Urothelium cell line (cell line): ENCODE measurements at regions not wholly inside any gene's neighbourhood (a gene's known extent, or its start where the extent isn't known, plus 50 kb on each side); places are given as distances from the start of the nearest gene placed in this dataset.

Experiments
- DNase-seq: peaks from one replicate; pipeline ENCODE4 v3.0.0; 2011; ENCODE audit warnings: low spot score, mixed read lengths
- FAIRE-seq: peaks from 2 replicates; lab custom pipeline; 2011; peaks lifted over from hg19 to GRCh38; lab: Jason Lieb, UNC

GRCh38 chr1:56060906-56061305 lies 518.5 kb downstream of the PLPP3 start:
- FAIRE-seq = no peak
- no peak for DNase-seq

- FAIRE-seq (no peak), DNase-seq (no peak)
Observed at GRCh38 chr1:56057466-56058405, 521.6 kb downstream of the PLPP3 start.

DNA sequence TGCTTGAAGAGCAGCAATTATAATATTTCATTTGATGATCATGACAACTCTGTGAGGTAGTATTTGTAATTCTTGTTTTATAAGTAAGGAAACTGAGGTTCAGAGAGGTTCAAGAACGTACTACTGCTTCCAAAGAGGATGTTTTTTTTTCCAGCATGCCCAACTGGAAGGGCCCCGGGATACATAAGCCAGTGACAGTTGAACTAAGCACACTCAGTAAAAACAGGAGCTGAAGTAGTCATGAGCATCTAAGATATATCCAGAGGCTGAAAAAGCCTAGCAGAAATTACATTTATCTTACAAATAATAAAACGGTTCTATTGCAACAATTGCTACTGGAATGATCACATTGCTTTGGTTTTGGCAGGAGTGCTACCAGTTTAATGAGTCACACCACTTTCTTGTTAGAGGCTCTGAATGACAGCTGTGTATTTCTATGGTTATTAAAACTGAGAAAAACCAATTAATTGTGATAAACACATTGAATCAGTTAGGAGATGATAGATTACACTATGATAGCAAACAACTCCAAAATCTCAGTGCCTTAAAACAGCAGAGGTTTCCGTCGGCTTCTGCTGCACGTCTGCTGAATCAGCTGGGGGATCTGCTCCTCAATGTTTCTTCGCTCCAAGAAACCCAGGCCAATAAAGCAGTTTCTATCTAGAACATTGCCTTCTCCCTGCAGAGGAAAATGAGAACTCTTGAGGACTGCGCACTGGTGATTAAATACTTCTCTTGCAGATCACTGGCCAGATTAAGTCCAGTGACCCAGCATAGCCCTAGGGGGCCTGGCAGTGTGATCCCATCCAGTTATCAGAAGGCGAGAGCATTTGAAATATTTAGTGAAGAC lies 522.7 kb downstream of the PLPP3 start:
- DNase-seq (no peak), FAIRE-seq (no peak)

GRCh38 chr1:56054959-56055358 lies 524.4 kb downstream of the PLPP3 start:
- FAIRE-seq = no peak
- no peak for DNase-seq

- DNase-seq = no peak
- FAIRE-seq = no peak
Observed at GRCh38 chr1:56052041-56052440, 527.3 kb downstream of the PLPP3 start.

GRCh38 chr1:56050911-56051310 lies 528.5 kb downstream of the PLPP3 start:
- FAIRE-seq (no peak), DNase-seq (no peak)

DNA sequence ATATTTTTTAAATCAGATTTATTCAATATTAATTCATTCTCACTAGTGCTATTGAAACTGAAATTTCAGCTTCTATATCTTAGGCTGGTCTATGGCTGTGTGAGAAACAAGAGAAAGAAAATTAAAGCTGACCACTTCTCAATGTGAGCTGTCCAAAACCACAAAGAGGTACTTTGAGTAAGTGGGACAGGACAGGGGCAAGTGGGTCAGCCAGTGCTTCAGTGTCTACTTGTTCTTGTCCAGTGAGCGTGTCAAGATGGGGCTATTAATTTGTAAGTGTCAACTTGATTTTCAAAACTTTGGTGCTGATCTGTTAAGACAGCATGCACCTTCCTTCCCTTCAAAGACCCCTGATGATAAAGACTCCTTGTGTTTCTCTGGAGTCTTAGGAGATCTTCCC lies 533.9 kb downstream of the PLPP3 start:
- DNase-seq (no peak), FAIRE-seq (no peak)

GRCh38 chr1:56045062-56045461 lies 534.3 kb downstream of the PLPP3 start:
- FAIRE-seq = no peak
- DNase-seq = no peak

DNA sequence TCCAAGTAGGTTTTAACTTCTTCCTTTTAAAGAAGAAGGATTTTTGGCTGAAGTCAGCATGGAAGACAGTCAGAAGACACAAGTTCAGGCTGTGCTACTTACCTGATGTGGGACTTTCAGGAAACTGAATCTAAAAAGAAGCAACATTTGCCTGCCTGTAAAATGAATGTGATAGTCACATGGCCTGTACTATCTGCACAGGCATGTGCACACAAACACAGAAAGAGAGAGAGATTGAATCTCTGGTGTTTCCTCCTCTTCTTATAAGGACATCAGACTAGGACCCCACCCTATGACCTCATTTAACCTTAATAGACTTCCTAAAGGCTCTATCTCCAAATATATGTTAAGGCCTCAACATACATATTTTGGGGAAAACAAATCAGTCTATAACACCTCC lies 542.9 kb downstream of the PLPP3 start:
- FAIRE-seq (no peak), DNase-seq (no peak)

- DNase-seq (no peak), FAIRE-seq (no peak)
Observed at GRCh38 chr1:56034847-56035481, 544.4 kb downstream of the PLPP3 start.

- FAIRE-seq = no peak
- DNase-seq = no peak
Observed at GRCh38 chr1:56034222-56034621, 545.1 kb downstream of the PLPP3 start.

- no peak for DNase-seq
- FAIRE-seq = no peak
Observed at GRCh38 chr1:56033321-56034037, 545.9 kb downstream of the PLPP3 start.

GRCh38 chr1:56032096-56032676 lies 547.2 kb downstream of the PLPP3 start:
- FAIRE-seq (no peak), DNase-seq (no peak)

DNA sequence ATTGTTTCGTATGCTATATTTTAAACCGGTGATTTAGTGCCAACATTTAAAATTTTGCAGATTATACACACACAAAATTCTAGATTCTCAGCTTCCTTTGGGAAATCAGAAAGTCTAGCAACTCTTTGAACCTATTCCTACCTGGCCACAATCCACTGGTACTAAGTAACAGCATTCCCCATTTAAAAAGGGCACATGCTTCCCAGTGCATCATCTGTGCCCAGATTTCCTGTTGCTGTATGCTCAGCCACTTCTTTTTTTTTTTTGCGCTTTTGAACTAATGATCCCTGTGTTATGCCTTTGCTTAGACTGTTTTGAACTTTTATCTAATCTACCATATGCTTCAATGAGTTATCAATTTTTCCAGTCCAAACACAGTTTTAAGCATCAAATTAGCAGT lies 548.4 kb downstream of the PLPP3 start:
- FAIRE-seq (no peak), DNase-seq (no peak)

DNA sequence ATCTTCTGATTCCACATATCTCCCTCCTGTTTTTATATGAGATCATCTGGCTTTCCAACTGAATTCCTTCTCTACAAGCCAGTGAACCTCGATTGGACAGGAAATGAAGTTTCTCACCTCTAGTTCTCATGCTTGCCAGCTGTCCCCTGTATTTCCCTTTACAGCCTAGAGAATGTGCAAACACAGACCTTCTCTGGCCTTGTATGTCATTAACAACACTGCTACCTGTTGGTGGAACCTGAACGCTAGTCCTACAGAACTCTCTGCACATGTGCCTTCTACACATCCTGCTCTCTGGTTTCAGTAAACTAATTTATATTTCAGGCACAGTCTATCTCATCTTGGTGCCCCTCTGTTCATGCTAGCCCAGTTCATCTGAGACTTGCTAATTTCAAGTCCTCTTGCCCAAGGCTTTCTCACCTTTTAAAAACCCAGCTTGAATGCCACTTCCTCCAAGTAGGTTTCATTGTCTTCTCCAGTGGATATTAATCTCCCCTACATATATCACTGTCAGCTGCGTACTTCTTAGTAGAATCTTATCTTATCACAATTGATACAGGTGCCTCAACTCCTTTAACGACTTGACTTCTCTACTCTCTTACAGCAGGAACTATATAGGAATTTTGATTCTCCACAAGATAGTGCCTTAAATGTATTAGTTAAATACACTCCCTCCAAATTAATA lies 549.9 kb downstream of the PLPP3 start:
- DNase-seq (no peak), FAIRE-seq (no peak)

GRCh38 chr1:56028911-56029310 lies 550.5 kb downstream of the PLPP3 start:
- FAIRE-seq = no peak
- DNase-seq = no peak

- DNase-seq (no peak), FAIRE-seq (no peak)
Observed at GRCh38 chr1:56028244-56028643, 551.1 kb downstream of the PLPP3 start.

DNA sequence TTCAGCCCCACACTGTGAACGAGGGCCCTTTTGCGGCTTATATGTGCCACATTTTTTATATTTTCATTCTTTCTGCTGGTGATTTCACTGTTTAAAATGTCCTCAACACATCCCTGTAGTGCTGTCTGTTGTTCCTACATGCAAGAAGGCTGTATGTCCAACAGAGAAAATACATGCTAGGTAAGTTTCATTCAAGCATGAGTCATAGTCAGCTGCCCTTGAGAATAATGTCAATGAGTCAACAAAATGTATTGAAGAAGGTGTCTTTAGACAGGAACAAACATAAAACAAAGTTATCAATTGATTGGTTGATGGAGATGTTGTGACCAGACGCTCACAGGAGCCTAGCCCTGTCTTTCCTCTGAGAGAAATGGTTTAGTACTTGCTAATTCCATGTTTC lies 553.4 kb downstream of the PLPP3 start:
- no peak for FAIRE-seq

DNA sequence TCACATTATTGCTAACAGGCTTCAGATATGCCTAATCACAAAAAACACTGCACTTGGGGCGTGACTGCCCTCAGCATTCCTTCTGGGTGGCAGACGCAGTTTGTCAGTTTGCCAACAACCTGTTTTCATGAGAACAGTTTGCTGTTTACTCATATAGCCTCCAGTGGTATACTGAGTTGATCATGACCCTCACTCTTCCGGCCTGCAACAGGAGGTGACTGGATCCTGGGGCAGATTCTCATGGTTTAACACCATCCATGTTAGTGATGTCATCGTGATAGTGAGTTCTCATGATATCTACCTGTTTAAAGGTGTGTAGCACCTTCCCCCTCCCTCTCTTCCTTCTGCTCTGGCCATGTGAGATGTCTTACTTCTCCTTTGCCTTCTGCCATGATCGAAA lies 555.2 kb downstream of the PLPP3 start:
- FAIRE-seq = no peak
- DNase-seq = no peak

More for the DNA sequence above, 553.4 kb downstream of the PLPP3 start:
- DNase-seq = no peak

DNA sequence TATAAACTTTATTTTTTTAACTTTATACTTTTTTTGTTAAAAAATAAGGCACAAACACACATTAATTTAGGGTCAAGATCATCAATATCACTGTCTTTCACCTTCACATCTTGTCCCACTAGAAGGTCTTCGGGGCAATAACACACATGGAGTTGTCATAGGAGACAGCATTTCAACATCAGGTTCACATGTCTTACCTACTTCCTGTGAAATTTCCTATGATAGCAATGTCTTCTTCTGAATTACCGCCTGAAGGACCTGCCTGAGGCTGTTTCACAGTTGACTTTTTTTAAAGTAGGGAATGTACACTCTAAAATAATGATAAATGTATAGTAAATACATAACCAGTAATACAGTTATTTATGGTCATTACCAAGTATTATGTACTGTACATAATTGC lies 559.4 kb downstream of the PLPP3 start:
- no peak for DNase-seq
- no peak for FAIRE-seq
